Kidney epithelial cell (primary cell): ENCODE measurements at regions not wholly inside any gene's neighbourhood (a gene's known extent, or its start where the extent isn't known, plus 50 kb on each side); places are given as distances from the start of the nearest gene placed in this dataset.

Source experiments
- DNase-seq: peaks from one replicate; pipeline ENCODE4 v3.0.0-alpha.2; 2010; ENCODE audit warnings: low read depth
- H3K27me3 ChIP-seq: 2 replicates; pipeline ENCODE4 v1.6.0; 2011; ENCODE audit warnings: low read length; ENCODE audit not compliant: control insufficient read depth, insufficient read depth
- H3K36me3 ChIP-seq: 2 replicates; pipeline ENCODE4 v1.5.1; 2011; ENCODE audit warnings: low read length; ENCODE audit not compliant: control insufficient read depth, insufficient read depth
- H3K4me3 ChIP-seq: 2 replicates; pipeline ENCODE4 v1.5.1; 2011; ENCODE audit warnings: low read depth, mild to moderate bottlenecking, control low read depth, low read length
- TF ChIP-seq, protein P1 (sequence below): IDR thresholded peaks from 2 replicates; pipeline ENCODE4 v1.5.1; 2011; ENCODE audit warnings: mild to moderate bottlenecking, moderate library complexity, low read length, control low read depth, inconsistent platforms; ENCODE audit not compliant: insufficient read depth, poor library complexity, severe bottlenecking

DNA sequence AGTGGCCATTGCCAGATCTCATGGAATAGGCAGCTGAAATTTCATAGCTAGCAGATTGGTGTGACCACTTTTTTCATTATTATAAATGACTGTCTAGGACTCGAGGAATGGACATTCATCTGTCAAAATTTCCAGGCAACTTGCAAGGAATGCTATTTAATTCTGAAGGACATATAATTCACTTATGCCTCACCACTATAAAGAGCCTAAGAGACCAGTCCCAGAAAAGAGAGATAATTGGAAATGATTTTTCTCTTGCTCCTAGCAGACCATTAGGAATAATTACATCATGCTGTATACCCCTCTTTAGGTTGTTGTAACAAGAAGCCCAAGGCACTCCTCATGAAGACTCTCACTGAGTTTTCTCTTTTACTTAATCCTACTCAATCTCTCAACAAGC, 557.4 kb upstream of the RAB6C start:
- no peak overlapping the region for H3K4me3 ChIP-seq
- TF ChIP-seq, protein P1, sequence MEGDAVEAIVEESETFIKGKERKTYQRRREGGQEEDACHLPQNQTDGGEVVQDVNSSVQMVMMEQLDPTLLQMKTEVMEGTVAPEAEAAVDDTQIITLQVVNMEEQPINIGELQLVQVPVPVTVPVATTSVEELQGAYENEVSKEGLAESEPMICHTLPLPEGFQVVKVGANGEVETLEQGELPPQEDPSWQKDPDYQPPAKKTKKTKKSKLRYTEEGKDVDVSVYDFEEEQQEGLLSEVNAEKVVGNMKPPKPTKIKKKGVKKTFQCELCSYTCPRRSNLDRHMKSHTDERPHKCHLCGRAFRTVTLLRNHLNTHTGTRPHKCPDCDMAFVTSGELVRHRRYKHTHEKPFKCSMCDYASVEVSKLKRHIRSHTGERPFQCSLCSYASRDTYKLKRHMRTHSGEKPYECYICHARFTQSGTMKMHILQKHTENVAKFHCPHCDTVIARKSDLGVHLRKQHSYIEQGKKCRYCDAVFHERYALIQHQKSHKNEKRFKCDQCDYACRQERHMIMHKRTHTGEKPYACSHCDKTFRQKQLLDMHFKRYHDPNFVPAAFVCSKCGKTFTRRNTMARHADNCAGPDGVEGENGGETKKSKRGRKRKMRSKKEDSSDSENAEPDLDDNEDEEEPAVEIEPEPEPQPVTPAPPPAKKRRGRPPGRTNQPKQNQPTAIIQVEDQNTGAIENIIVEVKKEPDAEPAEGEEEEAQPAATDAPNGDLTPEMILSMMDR, result no peak
- H3K27me3 ChIP-seq, result no peaks in the 10 kb centered on the region
- DNase-seq, result no peak
- no peaks in the 10 kb centered on the region for H3K36me3 ChIP-seq

DNA sequence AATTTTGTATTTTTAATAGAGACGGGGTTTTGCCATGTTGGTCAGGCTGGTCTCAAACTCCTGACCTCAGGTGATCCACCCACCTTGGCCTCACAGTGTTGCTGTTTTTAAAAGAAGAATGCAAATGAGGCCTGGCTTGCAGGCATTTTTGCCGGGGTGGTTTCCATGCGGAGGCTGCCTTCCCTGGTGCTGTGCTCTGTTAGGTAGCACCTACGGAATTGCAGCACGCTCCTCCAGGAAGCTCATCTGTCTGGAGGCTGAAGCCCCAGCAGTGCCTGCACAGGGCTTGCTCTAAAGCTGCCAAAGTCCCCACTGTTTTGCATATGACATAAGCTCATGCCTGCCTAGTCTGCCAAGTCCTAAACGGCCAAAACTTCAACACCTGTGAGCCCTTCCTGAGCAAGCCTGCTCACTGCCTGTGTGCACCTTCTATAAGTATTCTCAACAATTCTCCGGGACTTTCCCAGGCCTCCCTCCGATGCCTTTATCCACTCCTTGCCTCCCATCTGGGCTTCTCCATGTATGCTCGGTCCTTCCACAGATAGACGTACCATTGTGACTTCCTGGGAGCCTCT, 551.3 kb upstream of the RAB6C start:
- Histone ChIP-seq H3K27me3 (no peaks in the 10 kb centered on the region), H3K4me3 (no peak overlapping the region), H3K36me3 (no peaks in the 10 kb centered on the region)
- no peak for DNase-seq
- TF ChIP-seq, protein P1, result no peak

DNA sequence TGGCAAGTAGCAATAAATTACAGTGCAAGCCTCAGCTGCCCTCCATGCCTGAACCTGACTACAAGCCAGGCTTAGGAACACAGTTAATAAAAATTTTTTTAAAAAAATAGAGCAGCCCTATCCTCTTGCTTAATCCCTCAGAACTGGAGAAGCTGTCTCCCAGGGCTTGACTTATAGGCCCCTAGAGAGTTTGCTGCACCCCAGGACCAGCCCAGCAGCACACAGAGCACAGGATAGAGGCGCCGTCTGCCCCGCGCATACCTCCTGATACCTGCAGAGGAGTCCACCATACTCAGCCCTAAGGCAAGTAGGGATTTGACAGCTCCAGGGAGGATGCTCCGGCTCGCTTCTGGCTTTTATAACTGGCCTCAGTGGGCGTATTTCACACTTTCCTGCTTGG, 548.6 kb upstream of the RAB6C start:
- no peak overlapping the region for H3K4me3 ChIP-seq
- H3K27me3 ChIP-seq, result no peaks in the 10 kb centered on the region
- TF ChIP-seq, protein P1, result no peak
- DNase-seq, result no peak
- no peaks in the 10 kb centered on the region for H3K36me3 ChIP-seq

DNA sequence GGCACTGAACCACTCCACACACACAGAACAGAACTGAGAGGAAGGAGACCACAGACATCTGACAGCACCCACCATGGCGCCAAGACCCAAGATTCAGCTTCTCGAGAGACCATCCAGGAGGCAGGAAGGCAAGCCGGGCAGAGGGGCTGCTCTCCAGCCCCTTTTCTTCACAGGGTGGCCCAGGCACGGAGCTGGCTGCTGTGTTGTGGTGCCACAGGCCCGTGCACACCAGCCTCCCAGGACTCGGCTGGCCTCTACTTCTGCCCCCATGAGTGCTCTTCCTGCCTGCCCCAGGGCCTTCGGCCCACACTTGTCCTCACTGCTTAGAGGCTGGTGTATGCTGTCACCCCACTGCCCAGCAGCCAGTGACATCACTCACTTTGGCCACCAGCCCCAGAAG, 547.6 kb upstream of the RAB6C start:
- H3K4me3 ChIP-seq, result no peak overlapping the region
- TF ChIP-seq, protein P1, result no peak
- H3K36me3 ChIP-seq, result no peaks in the 10 kb centered on the region
- H3K27me3 ChIP-seq, result no peaks in the 10 kb centered on the region
- DNase-seq, result no peak

DNA sequence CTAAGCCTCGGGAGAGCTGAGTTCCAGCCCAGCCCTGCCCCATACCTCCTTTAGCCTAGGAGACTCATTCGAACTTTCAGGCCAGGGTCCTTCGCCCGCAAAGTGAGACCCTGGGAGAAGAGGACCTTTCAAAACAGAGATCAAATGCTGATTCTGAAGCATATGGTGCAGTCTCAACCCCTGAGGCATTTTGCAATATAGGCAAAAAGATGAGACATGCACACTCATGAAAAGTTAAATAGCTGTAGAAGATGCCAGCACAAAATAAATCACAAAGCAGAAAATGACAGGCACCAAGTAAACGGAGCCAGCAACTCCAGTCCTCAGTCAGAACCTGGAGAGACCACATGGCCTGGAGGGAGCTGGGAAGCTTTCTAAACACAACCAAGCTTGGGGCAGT, 542.7 kb upstream of the RAB6C start:
- DNase-seq, result no peak
- Histone ChIP-seq H3K36me3 (no peaks in the 10 kb centered on the region), H3K27me3 (no peaks in the 10 kb centered on the region), H3K4me3 (no peak overlapping the region)
- TF ChIP-seq, protein P1, result no peak

DNA sequence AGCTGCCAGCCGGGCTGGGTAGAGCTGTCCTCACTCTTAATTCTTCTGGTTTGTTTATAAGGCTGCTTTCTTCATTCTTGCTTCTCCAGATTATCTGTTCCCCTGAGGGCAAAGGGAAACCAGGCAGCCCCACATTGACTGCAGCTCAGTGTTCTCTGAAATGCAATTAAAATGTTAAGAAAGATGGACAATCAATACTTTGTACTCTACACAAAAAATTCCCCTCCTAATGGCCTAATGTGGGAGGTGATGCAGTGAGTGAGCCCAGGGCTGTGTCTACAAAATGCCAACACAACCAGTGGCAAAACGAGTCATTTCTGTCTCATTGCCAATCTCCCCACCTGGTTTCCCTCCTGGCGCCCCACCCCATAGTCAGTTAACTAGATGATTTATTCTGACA, 541.7 kb upstream of the RAB6C start:
- H3K27me3 ChIP-seq, result no peaks in the 10 kb centered on the region
- TF ChIP-seq, protein P1, result no peak
- DNase-seq, result no peak
- no peaks in the 10 kb centered on the region for H3K36me3 ChIP-seq
- H3K4me3 ChIP-seq, result no peak overlapping the region
